MM.1S (cell line): ENCODE measurements at regions not wholly inside any gene's neighbourhood (a gene's known extent, or its start where the extent isn't known, plus 50 kb on each side); places are given as distances from the start of the nearest gene placed in this dataset.

ENCODE experiments used
- DNase-seq: peaks from one replicate; pipeline ENCODE4 v3.0.0-alpha.2; 2015
- H2AFZ ChIP-seq: fragments of 300-600 bp; sonication (generic); 2 replicates; pipeline ENCODE4 v1.6.0; 2016; ENCODE audit warnings: antibody characterized with exemption, low read length
- H3F3A ChIP-seq: fragments of 300-600 bp; sonication (generic); 2 replicates; pipeline ENCODE4 v1.6.1; 2016; ENCODE audit warnings: mild to moderate bottlenecking, antibody characterized with exemption, low read length, moderate library complexity, mixed read lengths; ENCODE audit not compliant: insufficient read depth
- H3K27ac ChIP-seq: fragments of 300-600 bp; sonication (generic); 2 replicates; pipeline ENCODE4 v1.5.1; 2016; ENCODE audit warnings: mild to moderate bottlenecking, low read length
- H3K27me3 ChIP-seq: fragments of 300-600 bp; sonication (generic); replicated peaks from 2 replicates; pipeline ENCODE4 v1.6.0; 2016; ENCODE audit warnings: low read length; ENCODE audit not compliant: insufficient read depth
- H3K36me3 ChIP-seq: fragments of 300-600 bp; sonication (generic); replicated peaks from 2 replicates; pipeline ENCODE4 v1.6.1; 2016; ENCODE audit warnings: mild to moderate bottlenecking, low read length, mixed read lengths; ENCODE audit not compliant: insufficient read depth
- H3K4me1 ChIP-seq: fragments of 300-600 bp; sonication (generic); 2 replicates; pipeline ENCODE4 v1.6.1; 2016; ENCODE audit warnings: low read length, mixed read lengths
- H3K4me2 ChIP-seq: fragments of 300-600 bp; sonication (generic); 2 replicates; pipeline ENCODE4 v1.6.0; 2016; ENCODE audit warnings: low read depth, low read length
- H3K4me3 ChIP-seq: fragments of 300-600 bp; sonication (generic); 2 replicates; pipeline ENCODE4 v1.5.1; 2016; ENCODE audit warnings: low read length, mixed read lengths
- H3K79me2 ChIP-seq: fragments of 300-600 bp; sonication (generic); 2 replicates; pipeline ENCODE4 v1.6.1; 2016; ENCODE audit warnings: mixed run types, low read length, mixed read lengths
- H3K9ac ChIP-seq: fragments of 300-600 bp; sonication (generic); 2 replicates; pipeline ENCODE4 v1.6.1; 2016; ENCODE audit warnings: low read length, mixed read lengths
- H3K9me2 ChIP-seq: fragments of 300-600 bp; sonication (generic); replicated peaks from 2 replicates; pipeline ENCODE4 v1.6.1; 2016; ENCODE audit warnings: mild to moderate bottlenecking, low read length, mixed read lengths; ENCODE audit not compliant: insufficient read depth
- H3K9me3 ChIP-seq: fragments of 300-600 bp; sonication (generic); replicated peaks from 2 replicates; pipeline ENCODE4 v1.6.1; 2016; ENCODE audit warnings: mild to moderate bottlenecking, low read length, mixed read lengths; ENCODE audit not compliant: insufficient read depth
- H4K20me1 ChIP-seq: fragments of 300-600 bp; sonication (generic); 2 replicates; pipeline ENCODE4 v1.6.1; 2016; ENCODE audit warnings: mild to moderate bottlenecking, low read length, moderate library complexity, mixed read lengths; ENCODE audit not compliant: insufficient read depth
- EZH2 ChIP-seq: fragments of 300-600 bp; sonication (generic); optimal IDR thresholded peaks from 2 replicates; pipeline ENCODE3; 2017; ENCODE audit warnings: low read depth, mild to moderate bottlenecking, antibody characterized with exemption, low read length, mixed read lengths
- EZH2phosphoT487 ChIP-seq: fragments of 300-600 bp; sonication (generic); IDR thresholded peaks from 2 replicates; pipeline ENCODE4 v1.6.1; 2018; ENCODE audit warnings: antibody characterized with exemption, low read length
- TF ChIP-seq, protein P1 (sequence below): fragments of 300-600 bp; sonication (generic); IDR thresholded peaks from 2 replicates; pipeline ENCODE4 v1.5.1; 2016; ENCODE audit warnings: antibody characterized with exemption, low read length, mixed read lengths

DNA sequence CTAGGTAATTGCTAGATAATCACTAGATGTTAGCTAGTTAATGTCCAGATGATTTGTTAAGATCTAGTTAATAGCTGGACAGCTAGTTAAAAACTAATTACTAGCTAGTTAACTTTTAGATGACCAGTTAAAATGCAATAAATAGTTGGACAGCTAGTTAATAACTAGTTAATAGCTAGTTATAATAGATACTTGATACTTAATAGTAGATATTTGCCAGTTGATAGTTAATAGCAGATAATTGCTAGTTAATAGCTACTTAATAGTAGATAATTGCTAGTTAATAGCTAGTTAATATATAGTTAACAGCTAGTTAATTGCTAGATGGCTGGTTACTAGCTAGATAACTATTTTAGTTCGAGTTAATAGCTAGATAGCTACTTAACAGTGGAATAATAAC lies 631.4 kb upstream of the CT83 start:
- Histone ChIP-seq H2AFZ (no peak overlapping the region), H3K4me1 (no peaks in the 10 kb centered on the region), H3K9me2 (no peaks in the 10 kb centered on the region), H3K36me3 (no peaks in the 10 kb centered on the region), H3K4me2 (no peak overlapping the region), H4K20me1 (no peaks in the 10 kb centered on the region), H3K27ac (no peak overlapping the region), H3K9ac (no peak overlapping the region), H3K27me3 (no peaks in the 10 kb centered on the region), H3F3A (peaks cover 29% of the 10 kb centered on the region), H3K79me2 (no peaks in the 10 kb centered on the region), H3K4me3 (no peak overlapping the region), H3K9me3 (no peaks in the 10 kb centered on the region)
- TF ChIP-seq EZH2phosphoT487, result no peak
- TF ChIP-seq, protein P1, sequence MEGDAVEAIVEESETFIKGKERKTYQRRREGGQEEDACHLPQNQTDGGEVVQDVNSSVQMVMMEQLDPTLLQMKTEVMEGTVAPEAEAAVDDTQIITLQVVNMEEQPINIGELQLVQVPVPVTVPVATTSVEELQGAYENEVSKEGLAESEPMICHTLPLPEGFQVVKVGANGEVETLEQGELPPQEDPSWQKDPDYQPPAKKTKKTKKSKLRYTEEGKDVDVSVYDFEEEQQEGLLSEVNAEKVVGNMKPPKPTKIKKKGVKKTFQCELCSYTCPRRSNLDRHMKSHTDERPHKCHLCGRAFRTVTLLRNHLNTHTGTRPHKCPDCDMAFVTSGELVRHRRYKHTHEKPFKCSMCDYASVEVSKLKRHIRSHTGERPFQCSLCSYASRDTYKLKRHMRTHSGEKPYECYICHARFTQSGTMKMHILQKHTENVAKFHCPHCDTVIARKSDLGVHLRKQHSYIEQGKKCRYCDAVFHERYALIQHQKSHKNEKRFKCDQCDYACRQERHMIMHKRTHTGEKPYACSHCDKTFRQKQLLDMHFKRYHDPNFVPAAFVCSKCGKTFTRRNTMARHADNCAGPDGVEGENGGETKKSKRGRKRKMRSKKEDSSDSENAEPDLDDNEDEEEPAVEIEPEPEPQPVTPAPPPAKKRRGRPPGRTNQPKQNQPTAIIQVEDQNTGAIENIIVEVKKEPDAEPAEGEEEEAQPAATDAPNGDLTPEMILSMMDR, result no peak
- no peak for TF ChIP-seq EZH2
- DNase-seq, result no peak

DNA sequence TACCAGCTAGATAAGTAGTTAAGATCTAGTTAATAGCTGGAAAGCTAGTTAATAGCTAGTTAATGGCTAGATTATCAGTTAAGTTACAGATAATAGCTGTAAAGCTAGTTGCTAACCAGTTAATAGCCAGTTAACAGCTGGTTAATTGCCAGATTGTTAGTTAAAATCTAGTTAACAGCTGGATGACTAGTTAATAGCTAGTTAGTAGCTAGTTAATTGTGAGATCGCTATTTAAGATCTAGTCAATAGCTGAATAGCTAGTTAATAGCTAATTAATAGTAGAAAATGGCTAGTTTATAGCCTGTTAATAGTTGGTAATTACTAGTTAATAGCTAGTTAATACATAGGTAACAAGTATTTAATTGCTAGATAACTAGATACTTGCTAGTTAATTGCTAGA lies 630.5 kb upstream of the CT83 start:
- Histone ChIP-seq H3K27ac (no peak overlapping the region), H3K9me2 (no peaks in the 10 kb centered on the region), H2AFZ (no peak overlapping the region), H3K9me3 (no peaks in the 10 kb centered on the region), H3K9ac (no peak overlapping the region), H3K4me3 (no peak overlapping the region), H3K4me2 (no peak overlapping the region), H3K27me3 (no peaks in the 10 kb centered on the region), H3K79me2 (no peaks in the 10 kb centered on the region), H3K4me1 (no peaks in the 10 kb centered on the region), H3K36me3 (no peaks in the 10 kb centered on the region), H4K20me1 (no peaks in the 10 kb centered on the region), H3F3A (peaks cover 29% of the 10 kb centered on the region)
- TF ChIP-seq, protein P1, result no peak
- TF ChIP-seq EZH2 (no peak), EZH2phosphoT487 (no peak)
- no peak for DNase-seq

DNA sequence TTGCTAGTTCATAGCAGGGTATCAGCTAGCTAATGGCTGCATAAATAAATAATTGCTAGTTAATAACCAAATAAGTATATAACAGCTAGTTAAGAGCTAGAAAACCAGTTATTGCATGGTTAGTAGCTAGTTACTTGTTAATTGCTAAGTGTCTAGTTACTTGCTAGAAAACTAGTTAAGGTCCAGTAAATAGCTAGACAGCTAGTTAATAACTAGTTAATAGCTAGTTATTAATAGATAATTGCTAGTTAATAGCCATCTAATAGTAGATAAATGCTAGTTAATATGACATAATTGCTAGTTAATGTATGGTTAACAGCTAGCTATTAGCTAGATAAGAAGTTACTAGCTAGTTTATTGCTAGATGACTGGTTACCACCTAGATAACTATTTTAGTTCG lies 629.9 kb upstream of the CT83 start:
- no peaks in the 10 kb centered on the region for H3K9me2 ChIP-seq
- H3K4me3 ChIP-seq, result no peak overlapping the region
- H4K20me1 ChIP-seq, result no peaks in the 10 kb centered on the region
- no peak overlapping the region for H3K4me2 ChIP-seq
- no peak for DNase-seq
- H3F3A ChIP-seq, result peaks cover 29% of the 10 kb centered on the region
- no peaks in the 10 kb centered on the region for H3K27me3 ChIP-seq
- no peak overlapping the region for H2AFZ ChIP-seq
- no peaks in the 10 kb centered on the region for H3K36me3 ChIP-seq
- no peaks in the 10 kb centered on the region for H3K9me3 ChIP-seq
- no peak overlapping the region for H3K27ac ChIP-seq
- H3K9ac ChIP-seq, result no peak overlapping the region
- H3K4me1 ChIP-seq, result no peaks in the 10 kb centered on the region
- H3K79me2 ChIP-seq, result no peaks in the 10 kb centered on the region
- no peak for TF ChIP-seq EZH2

DNA sequence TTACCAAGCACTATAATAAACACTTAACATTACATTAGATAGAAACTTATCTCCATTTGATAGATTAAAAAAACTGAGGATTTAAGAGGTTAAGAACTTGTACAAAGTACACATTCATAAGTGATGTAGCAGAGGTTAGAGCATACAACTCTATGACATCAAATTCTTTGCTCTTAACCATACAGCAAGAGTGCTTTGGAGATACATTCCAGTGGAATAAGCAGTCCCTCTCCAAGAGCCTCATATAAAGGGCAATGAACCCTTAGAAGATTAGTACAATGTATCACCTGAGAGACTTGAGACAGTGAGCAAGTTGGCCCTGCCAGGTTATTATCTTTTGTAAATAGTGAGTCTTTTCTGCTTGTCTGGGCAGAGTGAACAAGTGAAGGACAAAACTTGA lies 600.4 kb upstream of the CT83 start:
- Histone ChIP-seq H3K9me2 (no peaks in the 10 kb centered on the region), H3K9me3 (no peaks in the 10 kb centered on the region), H3K4me2 (no peak overlapping the region), H3K4me3 (no peak overlapping the region), H4K20me1 (no peaks in the 10 kb centered on the region), H2AFZ (no peak overlapping the region), H3F3A (no peaks in the 10 kb centered on the region; the same call in 1 of the 2 replicates), H3K27me3 (no peaks in the 10 kb centered on the region), H3K36me3 (no peaks in the 10 kb centered on the region), H3K27ac (no peak overlapping the region), H3K9ac (no peak overlapping the region), H3K79me2 (no peaks in the 10 kb centered on the region), H3K4me1 (no peaks in the 10 kb centered on the region; the same call in 1 of the 2 replicates)
- DNase-seq, result no peak
- TF ChIP-seq, protein P1, result no peak
- TF ChIP-seq EZH2 (no peak), EZH2phosphoT487 (no peak)
